A549 (cell line): ENCODE measurements at regions not wholly inside any gene's neighbourhood (a gene's known extent, or its start where the extent isn't known, plus 50 kb on each side); places are given as distances from the start of the nearest gene placed in this dataset.

ENCODE experiments used
- ATAC-seq, 2 experiments: fragments of 200-7000 bp in 1 of 2; fragments of >200 bp in 1 of 2; cut with Nextera tagmentation in 1 of 2; cut with Tn5 transposase in 1 of 2; 3 replicates each; pipeline versions ENCODE4 v1.8.0 to v1.9.1; 2018 to 2020; ENCODE audit warnings: mild to moderate bottlenecking in 1 of 2, moderate library complexity in 1 of 2
- CTCF ChIA-PET: fragments of 300-600 bp; sonication (Branson Sonifier 250); formaldehyde crosslinking; extraction: SDS; loops from one replicate; lab custom pipeline; 2021; ENCODE audit warnings: antibody characterized with exemption, inconsistent platforms; lab: Yijun Ruan, JAX
- POLR2A ChIA-PET: fragments of 350-600 bp; formaldehyde crosslinking; extraction: SDS; loops from one replicate; lab custom pipeline; 2021; ENCODE audit warnings: antibody characterized with exemption, inconsistent platforms; lab: Yijun Ruan, JAX
- DNase-seq, 2 experiments: peaks; one replicate each; pipeline versions ENCODE4 v3.0.0 to v3.0.0-alpha.2; 2011 to 2016; ENCODE audit warnings: low read depth in 1 of 2, low spot score in 1 of 2
- FAIRE-seq: peaks from 2 replicates; lab custom pipeline; 2011; peaks lifted over from hg19 to GRCh38; lab: Jason Lieb, UNC
- H3K27ac ChIP-seq, 2 experiments: fragments of >200 bp; sonication (Bioruptor Twin); formaldehyde crosslinking; 3 replicates each; pipeline ENCODE4 v1.5.1; 2016 to 2017
- H3K4me1 ChIP-seq: fragments of >200 bp; sonication (Bioruptor Twin); formaldehyde crosslinking; 3 replicates; pipeline ENCODE4 v1.6.1; 2016
- H3K4me2 ChIP-seq: fragments of >200 bp; sonication (Bioruptor Twin); formaldehyde crosslinking; 3 replicates; pipeline ENCODE4 v1.6.1; 2016
- H3K4me3 ChIP-seq: fragments of >200 bp; sonication (Bioruptor Twin); formaldehyde crosslinking; 3 replicates; pipeline ENCODE4 v1.5.1; 2016
- H3K9me3 ChIP-seq: fragments of >200 bp; sonication (Bioruptor Twin); formaldehyde crosslinking; 3 replicates; pipeline ENCODE4 v1.6.1; 2016
- CBX8 ChIP-seq: fragments of 200-600 bp; sonication (generic); IDR thresholded peaks from 2 replicates; pipeline ENCODE4 v1.6.1; 2016
- CHD2 ChIP-seq: fragments of 150-350 bp; IDR thresholded peaks from 2 replicates; pipeline ENCODE4 v1.6.1; 2014; ENCODE audit warnings: low read length; ENCODE audit not compliant: partially characterized antibody
- CHD4 ChIP-seq: fragments of 200-600 bp; sonication (generic); IDR thresholded peaks from 2 replicates; pipeline ENCODE4 v1.6.1; 2016; ENCODE audit warnings: antibody characterized with exemption, mild to moderate bottlenecking, borderline replicate concordance
- EHF ChIP-seq: fragments of 250-450 bp; sonication (Bioruptor Pico); IDR thresholded peaks from 2 replicates; pipeline ENCODE4 v1.5.0; 2020; ENCODE audit warnings: mild to moderate bottlenecking
- FOSB ChIP-seq: fragments of 250-450 bp; sonication (Bioruptor Pico); IDR thresholded peaks from 2 replicates; pipeline ENCODE4 v1.5.0; 2020; ENCODE audit warnings: mild to moderate bottlenecking, moderate library complexity
- FOXS1 ChIP-seq: fragments of 250-450 bp; sonication (Bioruptor Pico); IDR thresholded peaks from 2 replicates; pipeline ENCODE4 v1.5.0; 2020; ENCODE audit warnings: mild to moderate bottlenecking, moderate library complexity
- GATA3 ChIP-seq: IDR thresholded peaks from 2 replicates; pipeline ENCODE4 v1.6.1; 2012; ENCODE audit warnings: borderline replicate concordance
- HES2 ChIP-seq: fragments of >200 bp; sonication (Bioruptor Twin); formaldehyde crosslinking; IDR thresholded peaks from 2 replicates; pipeline ENCODE4 v1.6.1; 2016
- HEYL ChIP-seq: fragments of 250-450 bp; sonication (Bioruptor Pico); IDR thresholded peaks from 2 replicates; pipeline ENCODE4 v1.8.0; 2021; ENCODE audit warnings: mild to moderate bottlenecking, moderate library complexity
- JUN ChIP-seq, 2 experiments: fragments of >200 bp; sonication (Bioruptor Twin); formaldehyde crosslinking; IDR thresholded peaks; 2 replicates in 1 of 2; 3 replicates in 1 of 2; pipeline ENCODE4 v1.6.1; 2016 to 2017
- KDM1A ChIP-seq: fragments of 200-600 bp; sonication (generic); IDR thresholded peaks from 2 replicates; pipeline ENCODE4 v1.6.1; 2016; ENCODE audit warnings: low read depth, mild to moderate bottlenecking
- KDM5A ChIP-seq: fragments of 200-600 bp; sonication (generic); IDR thresholded peaks from 2 replicates; pipeline ENCODE4 v1.6.1; 2016; ENCODE audit warnings: antibody characterized with exemption, mild to moderate bottlenecking
- MAFK ChIP-seq: fragments of 450-650 bp; IDR thresholded peaks from 2 replicates; pipeline ENCODE4 v1.6.1; 2014; ENCODE audit not compliant: partially characterized antibody
- MYC ChIP-seq: IDR thresholded peaks from 2 replicates; pipeline ENCODE4 v1.6.1; 2012; ENCODE audit warnings: mild to moderate bottlenecking, inconsistent platforms, low read length, improper control_type of control experiment, borderline replicate concordance
- NR3C1 ChIP-seq: fragments of >200 bp; sonication (Bioruptor Twin); formaldehyde crosslinking; IDR thresholded peaks from 3 replicates; pipeline ENCODE4 v1.6.1; 2017
- PHF8 ChIP-seq: fragments of 200-600 bp; sonication (generic); IDR thresholded peaks from 2 replicates; pipeline ENCODE4 v1.6.1; 2016; ENCODE audit warnings: low read depth, mild to moderate bottlenecking, antibody characterized with exemption, moderate library complexity, borderline replicate concordance
- POLR2A ChIP-seq: IDR thresholded peaks from 2 replicates; pipeline ENCODE4 v1.6.1; 2012; ENCODE audit warnings: mild to moderate bottlenecking, low read length
- RAD21 ChIP-seq, 2 experiments: fragments of >200 bp in 1 of 2; sonication (Bioruptor Twin) in 1 of 2; formaldehyde crosslinking in 1 of 2; IDR thresholded peaks in 1 of 2; conservative IDR thresholded peaks in 1 of 2; 2 replicates in 1 of 2; 3 replicates in 1 of 2; pipeline ENCODE4 v1.6.1; 2012 to 2018; ENCODE audit warnings: inconsistent platforms in 1 of 2
- RARB ChIP-seq: fragments of 250-450 bp; sonication (Bioruptor Pico); IDR thresholded peaks from 2 replicates; pipeline ENCODE4 v1.8.0; 2021; ENCODE audit warnings: mild to moderate bottlenecking, moderate library complexity
- RCOR1 ChIP-seq: fragments of 150-350 bp; IDR thresholded peaks from 2 replicates; pipeline ENCODE4 v1.6.1; 2014; ENCODE audit warnings: antibody characterized with exemption, low read length, low read depth
- RFX5 ChIP-seq: fragments of 450-650 bp; IDR thresholded peaks from 2 replicates; pipeline ENCODE4 v1.7.1; 2014; ENCODE audit warnings: antibody characterized with exemption, mild to moderate bottlenecking, moderate library complexity
- SMC3 ChIP-seq: fragments of >200 bp; sonication (Bioruptor Twin); formaldehyde crosslinking; IDR thresholded peaks from 3 replicates; pipeline ENCODE4 v1.6.1; 2018; ENCODE audit warnings: inconsistent platforms
- SREBF2 ChIP-seq: fragments of 450-650 bp; IDR thresholded peaks from 2 replicates; pipeline ENCODE4 v1.6.1; 2014; ENCODE audit warnings: mild to moderate bottlenecking, moderate library complexity
- ZSCAN20 ChIP-seq: fragments of 250-450 bp; sonication (Bioruptor Pico); IDR thresholded peaks from 2 replicates; pipeline ENCODE4 v1.8.0; 2022; ENCODE audit warnings: mild to moderate bottlenecking, moderate library complexity
- WGBS: methylation state at CpG from one replicate; pipeline ENCODE4 v1.1.6; 2017; ENCODE audit errors: missing lambda C conversion rate; 5-methylcytosine and 5-hydroxymethylcytosine counted together
- TF ChIP-seq, protein P1 (sequence below): IDR thresholded peaks from 2 replicates; pipeline ENCODE4 v1.6.1; 2012
- TF ChIP-seq, protein P2 (sequence below): fragments of 150-350 bp; IDR thresholded peaks from 2 replicates; pipeline ENCODE4 v1.6.1; 2014; ENCODE audit warnings: low read depth, mild to moderate bottlenecking, low read length
- TF ChIP-seq, protein P3 (sequence below): fragments of 250-450 bp; sonication (Bioruptor Pico); IDR thresholded peaks from 2 replicates; pipeline ENCODE4 v1.5.0; 2021; ENCODE audit warnings: mild to moderate bottlenecking, moderate library complexity, borderline replicate concordance
- TF ChIP-seq, protein P4 (sequence below): fragments of >200 bp; sonication (Bioruptor Twin); formaldehyde crosslinking; IDR thresholded peaks from 3 replicates; pipeline ENCODE4 v1.5.1; 2016

- POLR2A ChIA-PET = no interaction called here
- H3K27ac ChIP-seq = no peak overlapping the region
- CTCF ChIA-PET = no interaction called here
- TF ChIP-seq JUN (IDR thresholded peaks at IDR 0.05) = no peak
- no peak for TF ChIP-seq RARB
- TF ChIP-seq CHD4 = no peak
- no peak for TF ChIP-seq KDM1A
- TF ChIP-seq RFX5 = no peak
- TF ChIP-seq, protein P1, sequence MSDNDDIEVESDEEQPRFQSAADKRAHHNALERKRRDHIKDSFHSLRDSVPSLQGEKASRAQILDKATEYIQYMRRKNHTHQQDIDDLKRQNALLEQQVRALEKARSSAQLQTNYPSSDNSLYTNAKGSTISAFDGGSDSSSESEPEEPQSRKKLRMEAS = no peak
- no peak for TF ChIP-seq FOXS1
- no peak for TF ChIP-seq MAFK
- TF ChIP-seq SREBF2 = no peak
- no peak for TF ChIP-seq MYC
- no peak for TF ChIP-seq NR3C1
- TF ChIP-seq GATA3 = no peak
- no peak for TF ChIP-seq CBX8
- TF ChIP-seq, protein P2, sequence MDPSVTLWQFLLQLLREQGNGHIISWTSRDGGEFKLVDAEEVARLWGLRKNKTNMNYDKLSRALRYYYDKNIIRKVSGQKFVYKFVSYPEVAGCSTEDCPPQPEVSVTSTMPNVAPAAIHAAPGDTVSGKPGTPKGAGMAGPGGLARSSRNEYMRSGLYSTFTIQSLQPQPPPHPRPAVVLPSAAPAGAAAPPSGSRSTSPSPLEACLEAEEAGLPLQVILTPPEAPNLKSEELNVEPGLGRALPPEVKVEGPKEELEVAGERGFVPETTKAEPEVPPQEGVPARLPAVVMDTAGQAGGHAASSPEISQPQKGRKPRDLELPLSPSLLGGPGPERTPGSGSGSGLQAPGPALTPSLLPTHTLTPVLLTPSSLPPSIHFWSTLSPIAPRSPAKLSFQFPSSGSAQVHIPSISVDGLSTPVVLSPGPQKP = no peak
- no peak for TF ChIP-seq KDM5A
- TF ChIP-seq FOSB = no peak
- TF ChIP-seq, protein P3, sequence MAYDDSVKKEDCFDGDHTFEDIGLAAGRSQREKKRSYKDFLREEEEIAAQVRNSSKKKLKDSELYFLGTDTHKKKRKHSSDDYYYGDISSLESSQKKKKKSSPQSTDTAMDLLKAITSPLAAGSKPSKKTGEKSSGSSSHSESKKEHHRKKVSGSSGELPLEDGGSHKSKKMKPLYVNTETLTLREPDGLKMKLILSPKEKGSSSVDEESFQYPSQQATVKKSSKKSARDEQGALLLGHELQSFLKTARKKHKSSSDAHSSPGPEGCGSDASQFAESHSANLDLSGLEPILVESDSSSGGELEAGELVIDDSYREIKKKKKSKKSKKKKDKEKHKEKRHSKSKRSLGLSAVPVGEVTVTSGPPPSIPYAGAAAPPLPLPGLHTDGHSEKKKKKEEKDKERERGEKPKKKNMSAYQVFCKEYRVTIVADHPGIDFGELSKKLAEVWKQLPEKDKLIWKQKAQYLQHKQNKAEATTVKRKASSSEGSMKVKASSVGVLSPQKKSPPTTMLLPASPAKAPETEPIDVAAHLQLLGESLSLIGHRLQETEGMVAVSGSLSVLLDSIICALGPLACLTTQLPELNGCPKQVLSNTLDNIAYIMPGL (CRISPR knock-in tag) = no peak
- TF ChIP-seq HES2 = no peak
- TF ChIP-seq POLR2A = no peak
- 84% methylated on average over 2 of the region's 2 CpGs for WGBS
- H3K4me2 ChIP-seq = no peak overlapping the region
- FAIRE-seq (no peak), DNase-seq (no peak), ATAC-seq (no peak)
- peaks cover 10% of the 10 kb centered on the region for H3K4me1 ChIP-seq
- H3K4me3 ChIP-seq = no peak overlapping the region
- no peaks in the 10 kb centered on the region for H3K9me3 ChIP-seq
These were observed 191.0 kb upstream of the ATP2B1 start for GRCh38 chr12:89899651-89900050.

GRCh38 chr12:89895591-89895990 is 187.0 kb upstream of the ATP2B1 start:
- Histone ChIP-seq H3K4me3 (no peak overlapping the region), H3K4me1 (peaks cover 24% of the 10 kb centered on the region), H3K9me3 (no peaks in the 10 kb centered on the region), H3K27ac (peak overlapping the region; percentile 72 to 76; a peak in 4 of 6 replicates), H3K4me2 (no peak overlapping the region)
- no peak for DNase-seq
- ChIA-PET POLR2A (interaction anchor here (1.5 kb wide), 1 partner anchor 186 kb away, joined by 10 read pairs; the partner anchor contains the start of gene ATP2B1), CTCF (no interaction called here)
- TF ChIP-seq RAD21 (conservative IDR thresholded peaks at IDR 0.05 in 1 of 2, IDR thresholded peaks at IDR 0.05 in 1 of 2) = no peak
- TF ChIP-seq HEYL = no peak
- TF ChIP-seq ZSCAN20 = no peak
- TF ChIP-seq EHF (CRISPR knock-in tag) = no peak
- no peak for TF ChIP-seq KDM5A
- no peak for TF ChIP-seq FOSB
- TF ChIP-seq PHF8 = no peak
- TF ChIP-seq MYC = no peak
- TF ChIP-seq CBX8 = no peak
- TF ChIP-seq, protein P4, sequence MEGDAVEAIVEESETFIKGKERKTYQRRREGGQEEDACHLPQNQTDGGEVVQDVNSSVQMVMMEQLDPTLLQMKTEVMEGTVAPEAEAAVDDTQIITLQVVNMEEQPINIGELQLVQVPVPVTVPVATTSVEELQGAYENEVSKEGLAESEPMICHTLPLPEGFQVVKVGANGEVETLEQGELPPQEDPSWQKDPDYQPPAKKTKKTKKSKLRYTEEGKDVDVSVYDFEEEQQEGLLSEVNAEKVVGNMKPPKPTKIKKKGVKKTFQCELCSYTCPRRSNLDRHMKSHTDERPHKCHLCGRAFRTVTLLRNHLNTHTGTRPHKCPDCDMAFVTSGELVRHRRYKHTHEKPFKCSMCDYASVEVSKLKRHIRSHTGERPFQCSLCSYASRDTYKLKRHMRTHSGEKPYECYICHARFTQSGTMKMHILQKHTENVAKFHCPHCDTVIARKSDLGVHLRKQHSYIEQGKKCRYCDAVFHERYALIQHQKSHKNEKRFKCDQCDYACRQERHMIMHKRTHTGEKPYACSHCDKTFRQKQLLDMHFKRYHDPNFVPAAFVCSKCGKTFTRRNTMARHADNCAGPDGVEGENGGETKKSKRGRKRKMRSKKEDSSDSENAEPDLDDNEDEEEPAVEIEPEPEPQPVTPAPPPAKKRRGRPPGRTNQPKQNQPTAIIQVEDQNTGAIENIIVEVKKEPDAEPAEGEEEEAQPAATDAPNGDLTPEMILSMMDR = no peak
- TF ChIP-seq SMC3 = no peak
- TF ChIP-seq POLR2A = no peak
- TF ChIP-seq CHD4 = no peak
- TF ChIP-seq RCOR1 = no peak
- TF ChIP-seq CHD2 = no peak
- TF ChIP-seq, all 56 proteins: peak for 0
- WGBS = 84% methylated on average over 2 of the region's 2 CpGs
- FAIRE-seq = no peak
- ATAC-seq = no peak
